Upper lobe of left lung (tissue), 6 donors: ENCODE measurements at regions not wholly inside any gene's neighbourhood (a gene's known extent, or its start where the extent isn't known, plus 50 kb on each side); places are given as distances from the start of the nearest gene placed in this dataset.

Experiments
- ATAC-seq, 2 donors: fragments of 200-7000 bp; cut with Tn5 transposase; one replicate each; pipeline ENCODE4 v1.9.1; 2022; ENCODE audit warnings: mild to moderate bottlenecking in 2 of 2, moderate library complexity in 2 of 2; ENCODE audit not compliant: low FRiP score in 2 of 2
- DNase-seq, 2 donors: peaks; one replicate each; pipeline ENCODE4 v3.0.0-alpha.2; 2019 to 2020
- H3K27ac ChIP-seq, 4 donors: fragments of 200-600 bp; sonication (generic); one replicate each; pipeline ENCODE4 v1.5.1; 2016 to 2019
- H3K27me3 ChIP-seq, 4 donors: fragments of 200-600 bp; sonication (generic); one replicate each; pipeline ENCODE4 v1.5.1; 2017 to 2019
- H3K36me3 ChIP-seq, 4 donors: fragments of 200-600 bp; sonication (generic); one replicate each; pipeline ENCODE4 v1.5.1; 2016 to 2019
- H3K4me1 ChIP-seq, 4 donors: fragments of 200-600 bp; sonication (generic); one replicate each; pipeline ENCODE4 v1.5.1; 2018 to 2019
- H3K4me3 ChIP-seq, 4 donors: fragments of 200-600 bp; sonication (generic); one replicate each; pipeline ENCODE4 v1.5.1; 2017 to 2019; ENCODE audit warnings: mild to moderate bottlenecking in 2 of 4, moderate library complexity in 1 of 4
- H3K9me3 ChIP-seq, 4 donors: fragments of 200-600 bp; sonication (generic); one replicate each; pipeline ENCODE4 v1.5.1; 2018 to 2019
- CTCF ChIP-seq, 6 experiments: fragments of 450-650 bp in 4 of 6; fragments of 200-600 bp in 2 of 6; sonication (generic) in 2 of 6; IDR thresholded peaks; one replicate each; pipeline ENCODE4 v1.5.1; 2016 to 2019; ENCODE audit warnings: antibody characterized with exemption in 6 of 6
- EP300 ChIP-seq, 4 donors: sonication (generic); formaldehyde crosslinking; IDR thresholded peaks; one replicate each; pipeline ENCODE4 v1.5.1; 2017; ENCODE audit warnings: antibody characterized with exemption in 4 of 4, control low read depth in 2 of 4
- POLR2A ChIP-seq, 4 donors: fragments of 450-650 bp; IDR thresholded peaks; one replicate each; pipeline ENCODE4 v1.5.1; 2016 to 2017; ENCODE audit warnings: antibody characterized with exemption in 4 of 4, mild to moderate bottlenecking in 2 of 4
- POLR2AphosphoS5 ChIP-seq, 2 donors: sonication (generic); formaldehyde crosslinking; IDR thresholded peaks; one replicate each; pipeline ENCODE4 v1.5.1; 2017; ENCODE audit warnings: antibody characterized with exemption in 2 of 2
- WGBS, 2 donors: methylation state at CpG; one replicate each; pipeline ENCODE4 v1.1.5; 2017 to 2018; 5-methylcytosine and 5-hydroxymethylcytosine counted together
- donor health status: DM: no; HTN: no; CAD: no; lungs with moderate emphysema.
- donor health status: DM: no; HTN: yes; CAD: no; lungs with severe emphysema.

GRCh38 chr10:10213237-10213636 is 804.4 kb upstream of the CELF2 start:
- H3K9me3 ChIP-seq, result no peaks in the 10 kb centered on the region
- no peak overlapping the region for H3K4me3 ChIP-seq
- WGBS, 2 donors, result 85 to 86% methylated on average over 5 of the region's 5 CpGs
- no peak for ATAC-seq
- no peak for DNase-seq
- TF ChIP-seq EP300 (IDR thresholded peaks at IDR 0.05), result no peak
- TF ChIP-seq POLR2AphosphoS5 (IDR thresholded peaks at IDR 0.05), result no peak
- no peak for TF ChIP-seq CTCF (IDR thresholded peaks at IDR 0.05)
- no peak for TF ChIP-seq POLR2A (IDR thresholded peaks at IDR 0.05)
- H3K27me3 ChIP-seq, result no peaks in the 10 kb centered on the region
- H3K36me3 ChIP-seq, result no peaks in the 10 kb centered on the region
- no peaks in the 10 kb centered on the region for H3K4me1 ChIP-seq
- H3K27ac ChIP-seq, result no peak overlapping the region

GRCh38 chr10:10222304-10222841 is 795.3 kb upstream of the CELF2 start:
- TF ChIP-seq CTCF (IDR thresholded peaks at IDR 0.05), result no peak
- no peak for TF ChIP-seq EP300 (IDR thresholded peaks at IDR 0.05)
- no peak for TF ChIP-seq POLR2A (IDR thresholded peaks at IDR 0.05)
- no peak for TF ChIP-seq POLR2AphosphoS5 (IDR thresholded peaks at IDR 0.05)
- Histone ChIP-seq H3K36me3 (no peaks in the 10 kb centered on the region), H3K27ac (no peak overlapping the region), H3K9me3 (no peaks in the 10 kb centered on the region), H3K27me3 (no peaks in the 10 kb centered on the region), H3K4me3 (no peak overlapping the region), H3K4me1 (no peaks in the 10 kb centered on the region)
- 80 to 84% methylated on average over 4 of the region's 4 CpGs for WGBS, 2 donors
- DNase-seq, result no peak
- no peak for ATAC-seq

- no peaks in the 10 kb centered on the region for H3K4me1 ChIP-seq
- H3K4me3 ChIP-seq, result no peak overlapping the region
- H3K27ac ChIP-seq, result no peak overlapping the region
- ATAC-seq (no peak), DNase-seq (no peak)
- no peaks in the 10 kb centered on the region for H3K27me3 ChIP-seq
- H3K9me3 ChIP-seq, result no peaks in the 10 kb centered on the region
- no peaks in the 10 kb centered on the region for H3K36me3 ChIP-seq
- TF ChIP-seq POLR2A (IDR thresholded peaks at IDR 0.05) (no peak), POLR2AphosphoS5 (IDR thresholded peaks at IDR 0.05) (no peak), CTCF (IDR thresholded peaks at IDR 0.05) (no peak), EP300 (IDR thresholded peaks at IDR 0.05) (no peak)
- WGBS, 2 donors, result 92 to 100% methylated on average over 3 of the region's 3 CpGs
These were observed 794.5 kb upstream of the CELF2 start for GRCh38 chr10:10223131-10223530.

GRCh38 chr10:10225136-10225676 is 792.5 kb upstream of the CELF2 start:
- ATAC-seq, result no peak
- TF ChIP-seq POLR2A (IDR thresholded peaks at IDR 0.05), result no peak
- TF ChIP-seq CTCF (IDR thresholded peaks at IDR 0.05), result no peak
- TF ChIP-seq EP300 (IDR thresholded peaks at IDR 0.05), result no peak
- no peak for TF ChIP-seq POLR2AphosphoS5 (IDR thresholded peaks at IDR 0.05)
- no peaks in the 10 kb centered on the region for H3K27me3 ChIP-seq
- H3K4me1 ChIP-seq, result no peaks in the 10 kb centered on the region
- DNase-seq, result no peak
- 62 to 73% methylated on average over 4 of the region's 4 CpGs for WGBS, 2 donors
- H3K36me3 ChIP-seq, result no peaks in the 10 kb centered on the region
- H3K4me3 ChIP-seq, result no peak overlapping the region
- H3K9me3 ChIP-seq, result no peaks in the 10 kb centered on the region
- H3K27ac ChIP-seq, result no peak overlapping the region

- no peaks in the 10 kb centered on the region for H3K36me3 ChIP-seq
- TF ChIP-seq POLR2AphosphoS5 (IDR thresholded peaks at IDR 0.05) (no peak), CTCF (IDR thresholded peaks at IDR 0.05) (peak in 1 of 6 experiments; percentile 7), EP300 (IDR thresholded peaks at IDR 0.05) (no peak), POLR2A (IDR thresholded peaks at IDR 0.05) (no peak)
- ATAC-seq (no peak), DNase-seq (no peak)
- 46 to 56% methylated on average over 2 of the region's 2 CpGs for WGBS, 2 donors
- no peaks in the 10 kb centered on the region for H3K9me3 ChIP-seq
- no peak overlapping the region for H3K27ac ChIP-seq
- H3K4me3 ChIP-seq, result no peak overlapping the region
- no peaks in the 10 kb centered on the region for H3K27me3 ChIP-seq
- H3K4me1 ChIP-seq, result no peaks in the 10 kb centered on the region
These were observed 784.4 kb upstream of the CELF2 start for GRCh38 chr10:10233229-10233628.
